Kidney capillary endothelial cell (primary cell): ENCODE measurements at regions not wholly inside any gene's neighbourhood (a gene's known extent, or its start where the extent isn't known, plus 50 kb on each side); places are given as distances from the start of the nearest gene placed in this dataset.

Experiments
- DNase-seq: peaks from one replicate; pipeline ENCODE4 v3.0.0-alpha.2; 2018; ENCODE audit warnings: low spot score

DNA sequence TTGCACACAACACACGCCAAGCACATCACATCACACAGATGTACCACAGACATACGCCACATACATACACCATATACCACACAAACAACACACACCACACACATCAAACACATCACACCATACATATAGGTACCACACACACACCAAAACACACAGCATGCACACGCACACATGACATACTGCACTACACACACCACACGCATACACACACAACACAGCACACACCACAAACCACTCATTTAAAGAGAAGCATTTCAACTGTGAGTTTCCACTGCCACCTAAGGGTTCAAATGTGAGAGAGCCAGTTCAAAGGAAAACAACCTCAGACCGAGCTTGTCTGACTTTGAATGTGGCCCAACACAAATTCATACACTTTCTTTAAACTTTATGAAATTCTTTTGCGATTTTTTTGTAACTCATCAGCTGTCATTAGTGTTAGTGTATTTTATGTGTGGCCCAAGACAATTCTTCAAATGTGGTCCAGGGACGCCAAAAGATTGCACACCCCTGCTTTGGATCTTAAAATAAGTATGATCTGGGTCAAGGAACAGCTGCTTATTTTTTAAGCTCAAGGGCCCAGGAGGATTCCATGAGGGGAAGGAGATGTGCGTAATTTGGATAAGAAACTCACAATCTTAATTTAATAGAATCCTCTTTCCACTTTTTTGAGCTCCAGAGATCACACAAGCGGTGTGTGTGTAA is 494.6 kb downstream of the GADD45G start:
- peak; percentile 43 for DNase-seq

DNA sequence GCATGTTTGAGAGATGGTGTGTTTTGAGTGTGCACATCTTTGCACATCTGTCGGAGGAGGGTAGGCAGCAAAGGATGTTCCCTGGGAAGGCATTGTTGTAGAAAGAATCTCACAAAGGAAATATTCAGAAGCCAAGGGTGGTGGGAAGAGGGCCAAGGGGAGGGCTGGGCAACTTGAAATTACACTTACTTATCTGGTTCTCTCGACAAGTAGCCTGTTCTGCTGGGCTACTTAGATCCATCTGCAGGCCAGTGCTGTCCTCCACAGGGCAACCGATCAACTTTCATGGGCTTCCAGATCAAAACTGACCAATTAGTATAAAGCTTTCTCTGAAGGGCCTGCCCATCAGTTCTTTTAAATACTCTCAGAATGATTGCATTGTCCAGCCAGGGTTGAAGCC is 495.2 kb downstream of the GADD45G start:
- DNase-seq, result no peak

DNA sequence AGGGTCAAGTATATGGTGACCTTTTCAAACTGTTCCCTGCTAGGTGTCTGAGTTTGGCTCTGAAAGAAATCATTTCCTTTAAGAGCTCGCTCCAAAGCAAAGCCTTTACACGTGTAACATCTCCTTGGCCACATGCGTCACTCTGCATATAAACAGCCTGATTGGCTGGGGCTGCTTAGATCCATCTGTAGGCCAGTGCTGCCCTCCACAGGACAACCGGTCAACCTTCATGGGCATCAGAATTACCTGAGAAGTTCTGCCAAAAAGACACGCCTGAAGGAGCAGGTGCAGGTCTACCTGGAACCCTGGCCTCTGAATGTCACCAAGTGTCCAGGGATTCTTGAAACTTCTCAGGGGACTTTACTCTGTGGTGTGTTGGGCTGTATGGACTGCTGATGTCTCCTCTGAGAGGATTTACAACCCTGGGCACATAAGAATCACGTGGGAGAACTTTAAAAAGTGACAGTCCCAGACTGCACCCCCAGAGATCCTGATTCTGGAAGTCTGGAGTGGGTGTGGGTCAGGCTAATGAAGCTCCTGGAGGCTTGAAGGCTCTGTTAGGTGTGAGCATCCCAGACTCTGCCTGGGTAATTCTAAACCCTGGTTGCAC is 497.6 kb downstream of the GADD45G start:
- peak; percentile 71 for DNase-seq

DNA sequence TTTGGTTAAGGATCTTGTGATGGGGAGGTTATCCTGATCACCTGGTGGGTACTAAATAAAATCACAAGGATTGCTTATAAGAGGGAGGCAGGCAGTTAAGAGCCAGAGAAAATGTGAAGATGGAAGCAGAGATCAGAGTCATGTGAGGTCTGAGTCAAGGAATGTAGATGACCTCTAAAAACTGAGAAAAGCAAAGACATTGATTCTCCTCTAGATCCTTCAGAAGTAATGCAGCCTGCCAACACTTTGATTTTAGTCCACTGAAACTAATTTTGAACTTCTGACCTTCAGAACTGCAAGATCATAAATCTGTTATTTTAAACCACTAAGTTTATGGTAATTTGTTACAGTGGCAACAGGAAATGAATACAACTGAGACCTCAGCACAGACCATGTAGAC is 499.0 kb downstream of the GADD45G start:
- no peak for DNase-seq

DNA sequence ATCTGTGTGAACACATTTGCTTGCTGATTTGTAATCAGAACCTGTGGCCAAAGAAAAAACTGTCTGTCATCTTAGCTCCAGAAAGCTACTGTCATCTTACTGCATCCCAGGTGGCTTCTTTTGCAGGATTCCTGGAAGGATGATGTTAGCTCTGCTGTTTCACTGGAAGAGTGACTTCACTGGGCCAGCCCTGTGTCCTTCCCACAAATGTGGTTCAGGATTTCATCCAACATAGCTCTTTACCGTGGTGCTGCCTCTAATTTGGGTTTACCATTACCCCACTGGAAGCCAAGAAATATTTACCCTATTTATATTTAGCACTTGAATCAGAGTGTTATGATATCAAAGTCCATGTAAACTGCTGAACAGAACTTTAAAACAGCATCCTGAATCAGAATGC is 501.0 kb downstream of the GADD45G start:
- no peak for DNase-seq

DNA sequence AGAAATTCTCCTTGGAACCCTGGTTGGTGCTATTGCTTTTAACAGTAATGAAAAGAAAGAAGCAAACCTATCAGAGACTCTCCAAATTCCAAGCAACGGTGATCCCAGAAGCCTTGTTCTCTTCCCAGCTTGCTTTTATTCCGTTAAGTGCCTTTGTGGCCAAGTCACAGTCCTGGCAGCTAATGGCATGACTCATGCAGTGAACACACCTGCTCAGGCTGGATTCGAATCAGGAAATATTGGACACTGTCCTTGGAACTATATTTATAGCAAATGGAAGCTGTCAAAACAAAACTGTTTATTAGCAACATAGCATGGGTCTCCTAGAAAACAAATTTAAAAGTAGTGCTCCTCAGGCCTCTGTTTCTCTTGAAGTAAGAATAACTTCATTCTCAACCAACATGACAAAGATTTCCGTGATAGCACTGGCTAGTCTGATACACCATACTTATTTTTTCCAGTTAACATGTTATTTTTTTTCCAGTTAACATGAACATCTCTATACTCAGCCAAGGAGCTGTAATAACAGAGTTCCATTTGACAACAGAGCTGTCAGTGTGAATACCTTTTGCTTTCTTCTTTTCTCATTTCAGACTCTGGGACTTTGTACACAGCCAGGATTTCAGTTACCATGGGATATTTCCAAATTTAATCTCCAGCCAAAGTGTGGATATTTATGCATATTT is 502.4 kb downstream of the GADD45G start:
- peak; percentile 38 for DNase-seq

DNA sequence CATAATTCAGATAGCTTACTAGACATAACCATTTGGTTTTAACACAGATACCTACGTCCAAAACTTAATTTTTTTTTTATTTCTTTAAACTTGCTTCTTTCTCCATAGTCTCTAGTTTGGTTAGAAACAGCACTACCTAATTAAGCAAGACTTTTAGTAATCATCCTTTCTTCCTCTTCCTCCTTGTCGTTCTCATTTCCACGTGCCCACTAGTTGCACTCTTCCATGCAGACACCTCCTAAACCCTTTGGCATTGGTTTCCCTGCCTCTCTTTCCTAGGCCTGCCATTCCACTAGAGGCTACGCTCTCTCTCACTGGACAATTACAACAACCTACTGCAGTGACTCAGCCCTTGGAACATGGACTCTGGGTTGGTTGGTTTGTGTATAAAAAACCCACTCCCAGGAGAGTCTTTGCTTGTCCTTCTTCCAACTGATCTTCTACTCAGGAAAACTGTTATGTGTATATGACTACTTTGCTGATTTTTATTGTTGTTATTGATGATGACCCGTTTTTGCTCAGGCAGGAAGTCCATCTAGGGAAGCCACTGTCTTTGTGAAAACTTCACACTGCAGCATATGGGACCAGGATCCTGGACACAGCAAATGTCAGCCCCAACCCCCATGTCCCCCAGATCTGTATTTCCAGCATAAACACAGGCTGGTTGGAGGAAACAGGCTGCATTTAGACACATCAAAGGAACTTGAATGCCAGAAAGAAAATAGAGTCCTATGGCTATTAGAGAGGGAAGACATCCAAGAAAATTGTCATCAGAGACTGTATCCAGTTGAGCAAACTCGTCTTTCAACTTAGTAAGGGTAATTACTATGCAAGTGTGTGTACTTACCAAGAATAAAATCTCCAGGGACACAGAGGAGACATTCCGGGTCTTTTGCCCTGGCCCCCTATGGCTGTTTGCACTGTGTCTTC is 503.2 kb downstream of the GADD45G start:
- no peak for DNase-seq

DNA sequence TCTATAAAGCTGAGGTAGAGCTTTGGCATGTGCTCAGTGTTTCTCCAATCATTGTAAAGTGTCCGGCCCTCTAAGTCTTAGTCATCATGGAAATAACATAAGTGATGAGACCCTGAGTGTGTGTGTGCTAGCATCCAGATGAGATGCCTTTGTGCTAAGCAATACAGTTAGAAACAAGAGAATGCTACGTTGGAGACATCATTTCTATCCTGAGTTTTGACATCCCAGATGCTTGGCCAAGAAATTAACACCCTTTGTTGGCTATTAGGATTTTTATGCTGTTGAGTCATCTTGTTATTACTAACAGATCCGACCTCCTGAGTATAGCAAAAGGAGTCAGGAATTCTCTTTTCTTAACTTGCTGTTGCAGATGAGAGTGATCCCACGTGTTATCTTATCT is 508.0 kb downstream of the GADD45G start:
- DNase-seq, result no peak

DNA sequence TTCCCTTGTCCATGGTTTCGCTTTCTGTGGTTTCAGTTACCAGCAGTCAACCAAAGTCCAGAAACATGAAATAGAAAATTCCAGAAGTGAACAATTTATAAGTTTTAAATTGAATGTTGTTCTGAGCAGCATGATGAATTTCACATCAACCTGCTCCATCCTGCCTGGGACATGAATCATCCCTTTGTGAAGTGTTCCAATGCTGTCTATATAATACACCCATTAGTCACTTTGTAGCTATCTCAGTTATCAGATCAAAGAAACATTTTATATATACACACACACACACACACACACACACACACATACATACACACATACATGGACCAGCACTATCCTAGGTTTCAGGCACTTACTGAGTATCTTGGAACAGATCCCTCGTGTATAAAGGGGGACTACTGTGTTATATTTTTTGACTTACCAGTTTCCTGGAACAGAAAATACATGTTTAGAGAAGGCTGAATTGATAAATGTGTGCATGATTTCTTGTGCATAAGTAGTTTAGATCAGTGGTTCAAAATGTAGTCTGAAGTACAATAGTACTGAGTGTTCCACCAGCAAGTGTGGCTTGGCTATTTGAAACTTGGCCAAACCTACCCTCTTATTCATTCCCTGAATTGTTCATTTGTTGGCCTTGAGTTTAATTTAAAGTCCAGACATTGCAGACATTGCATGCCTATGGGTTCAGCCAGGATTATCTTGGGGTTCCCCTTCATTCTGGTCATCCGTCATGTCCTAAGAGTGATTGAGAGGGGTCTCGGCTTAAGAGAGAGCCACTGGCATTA is 510.0 kb downstream of the GADD45G start:
- DNase-seq, result peak; percentile 29

DNA sequence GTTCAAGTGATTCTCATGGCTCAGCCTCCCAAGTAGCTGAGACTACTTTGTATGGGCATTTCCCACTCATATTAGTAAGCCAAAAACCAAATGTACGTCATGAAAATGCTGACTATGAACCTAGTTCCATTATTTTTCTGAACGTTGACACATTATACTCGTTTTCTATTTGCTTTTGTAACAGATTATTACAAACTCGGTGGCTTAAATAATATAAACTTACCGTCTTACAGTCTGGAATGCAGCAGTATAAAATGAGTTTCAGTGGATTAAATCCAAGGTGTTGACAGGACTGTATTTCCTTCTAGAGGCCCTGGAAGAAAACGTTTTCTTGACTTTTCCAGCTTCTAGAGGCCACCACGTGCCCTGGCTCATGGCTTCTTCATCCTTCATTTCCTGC is 517.0 kb downstream of the GADD45G start:
- DNase-seq, result no peak

DNA sequence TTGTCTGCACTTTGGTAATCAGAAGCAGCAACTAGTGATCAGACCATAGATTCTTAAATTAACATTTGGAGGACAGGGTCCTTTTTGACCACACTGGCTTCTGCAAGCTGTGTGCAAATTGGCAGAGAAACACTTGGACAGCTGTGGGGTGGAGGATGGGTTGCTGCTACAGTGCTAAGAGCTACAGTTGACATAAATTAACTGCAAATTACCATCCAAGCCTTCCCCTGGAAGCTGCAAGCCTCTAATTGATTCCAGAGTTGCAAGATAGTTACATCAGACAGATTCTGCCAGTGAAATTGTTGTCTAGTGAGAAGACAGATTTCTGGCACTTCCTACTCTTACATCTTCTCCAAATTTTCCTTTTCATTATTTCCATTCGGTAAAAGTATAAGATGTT is 517.7 kb downstream of the DIRAS2 start:
- no peak for DNase-seq

DNA sequence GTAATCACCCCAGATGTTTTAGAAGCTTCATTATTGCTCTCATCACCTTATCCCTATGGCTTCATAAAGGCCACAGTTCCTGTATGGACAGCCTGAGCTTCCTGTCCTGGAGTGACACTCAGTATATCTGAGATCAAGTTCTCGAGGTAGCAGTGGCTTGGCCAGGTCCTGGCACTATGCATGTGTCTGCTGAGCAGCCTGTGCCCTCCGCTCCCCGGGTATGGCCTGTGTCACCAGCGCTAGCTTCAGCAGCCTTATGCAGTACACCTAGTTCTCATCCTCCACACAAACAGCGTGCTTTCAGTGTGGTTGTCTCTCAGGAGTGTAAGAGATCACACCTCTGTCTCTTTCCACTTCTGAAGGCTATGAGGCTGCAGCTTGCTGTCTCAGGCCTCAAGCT is 514.7 kb downstream of the DIRAS2 start:
- DNase-seq, result no peak

DNA sequence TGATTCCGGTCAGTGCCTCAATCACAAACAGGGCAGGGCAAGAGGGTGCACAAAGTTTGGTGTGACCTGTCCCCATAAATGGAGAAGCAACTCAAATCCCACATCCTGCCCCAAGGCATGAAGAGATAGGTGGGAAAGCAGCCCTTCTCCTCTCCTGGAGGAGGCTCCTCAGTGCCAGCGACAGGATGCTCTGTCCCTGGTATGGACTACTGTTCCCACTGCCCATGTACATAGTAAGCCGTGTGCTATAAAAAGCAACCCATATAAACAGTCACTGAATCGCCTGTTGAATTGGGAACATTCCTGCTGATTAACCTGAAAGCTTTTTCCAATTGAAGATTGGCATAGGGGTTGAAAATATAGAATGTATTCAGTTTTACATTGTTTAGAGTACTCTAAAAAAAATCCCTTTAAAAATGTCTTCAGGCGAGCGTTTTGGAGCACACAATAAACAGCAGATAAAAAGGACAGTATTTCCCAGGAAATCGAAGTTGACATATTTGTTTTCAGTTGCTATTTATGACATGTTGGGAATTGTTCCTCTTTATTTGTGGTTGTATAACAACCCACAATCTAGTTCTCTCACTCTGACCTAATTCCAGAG is 513.9 kb downstream of the DIRAS2 start:
- DNase-seq, result no peak

DNA sequence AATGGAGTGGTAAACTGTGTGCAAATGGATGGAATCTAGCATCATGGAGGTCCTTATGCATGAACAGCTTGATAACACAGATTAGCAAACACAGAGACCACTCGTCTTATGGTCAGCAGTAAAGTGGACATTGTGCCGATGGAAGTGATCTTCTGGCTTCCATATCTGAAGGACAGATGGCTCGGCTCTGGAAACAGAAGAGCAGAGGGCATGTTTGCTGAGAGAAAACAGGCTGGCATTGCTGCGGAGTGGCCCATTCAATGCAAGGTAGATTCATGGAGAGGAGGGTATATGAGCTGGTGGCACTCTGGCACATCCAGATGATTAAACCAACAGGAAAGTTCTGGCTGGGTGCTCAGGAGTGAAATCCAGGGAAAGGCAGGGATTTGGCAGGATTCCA is 513.2 kb downstream of the DIRAS2 start:
- no peak for DNase-seq

DNA sequence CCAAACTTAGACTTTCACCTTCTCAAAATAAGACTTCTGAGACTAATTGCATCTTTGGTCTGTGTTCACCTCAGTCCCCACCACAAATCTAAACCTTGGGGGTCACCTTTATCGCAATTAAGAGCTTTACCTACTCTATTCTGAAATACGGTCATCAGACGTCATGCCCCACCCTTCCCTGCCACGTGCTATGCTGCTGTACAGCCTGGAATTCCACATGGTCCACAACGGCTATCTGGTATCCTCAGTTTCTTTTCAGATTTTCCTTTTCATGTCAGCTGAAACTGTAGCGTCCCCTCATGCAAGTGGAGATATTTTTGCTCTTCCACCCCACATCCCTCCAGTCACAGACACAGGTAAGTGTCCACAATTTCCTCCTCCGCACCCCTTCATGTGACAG is 511.1 kb downstream of the DIRAS2 start:
- DNase-seq, result no peak

DNA sequence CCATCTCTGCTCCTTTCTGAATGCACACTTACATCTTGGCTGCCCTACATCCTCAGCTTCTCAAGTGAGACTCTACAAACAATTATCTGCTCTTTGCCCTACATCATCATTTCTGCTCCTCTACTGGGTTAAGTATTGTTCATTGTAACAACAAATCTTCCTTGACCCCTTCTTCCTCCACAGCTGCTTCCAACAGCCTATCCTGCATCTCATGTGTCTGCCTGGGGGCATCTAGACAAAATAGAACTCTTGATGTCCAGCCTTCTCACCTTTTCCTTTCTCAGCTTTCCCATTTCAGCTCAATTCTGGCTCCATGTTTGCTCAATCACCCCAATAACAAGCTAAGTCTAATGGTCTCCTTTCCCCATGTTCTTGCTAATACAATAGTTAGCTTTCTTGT is 509.8 kb downstream of the DIRAS2 start:
- no peak for DNase-seq

DNA sequence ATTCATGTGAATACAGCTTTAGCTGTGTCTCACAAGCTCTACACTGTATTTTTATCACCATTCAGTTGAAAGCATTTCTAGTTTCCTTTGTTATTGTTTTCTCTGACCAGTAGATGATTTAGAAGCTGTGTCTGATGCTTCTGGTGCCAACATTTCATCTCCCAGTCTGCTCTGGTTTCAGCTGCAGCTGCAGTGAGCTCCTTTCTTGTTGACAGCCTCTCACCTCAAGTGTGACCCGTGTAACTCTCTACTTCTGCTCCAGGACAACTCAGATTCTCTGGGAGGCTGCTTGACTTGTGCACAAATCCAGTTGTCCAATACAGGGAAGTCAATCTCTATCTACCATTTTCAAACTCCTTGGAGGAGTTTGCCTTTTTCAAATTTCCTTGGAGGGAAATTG is 504.8 kb downstream of the DIRAS2 start:
- DNase-seq, result no peak

DNA sequence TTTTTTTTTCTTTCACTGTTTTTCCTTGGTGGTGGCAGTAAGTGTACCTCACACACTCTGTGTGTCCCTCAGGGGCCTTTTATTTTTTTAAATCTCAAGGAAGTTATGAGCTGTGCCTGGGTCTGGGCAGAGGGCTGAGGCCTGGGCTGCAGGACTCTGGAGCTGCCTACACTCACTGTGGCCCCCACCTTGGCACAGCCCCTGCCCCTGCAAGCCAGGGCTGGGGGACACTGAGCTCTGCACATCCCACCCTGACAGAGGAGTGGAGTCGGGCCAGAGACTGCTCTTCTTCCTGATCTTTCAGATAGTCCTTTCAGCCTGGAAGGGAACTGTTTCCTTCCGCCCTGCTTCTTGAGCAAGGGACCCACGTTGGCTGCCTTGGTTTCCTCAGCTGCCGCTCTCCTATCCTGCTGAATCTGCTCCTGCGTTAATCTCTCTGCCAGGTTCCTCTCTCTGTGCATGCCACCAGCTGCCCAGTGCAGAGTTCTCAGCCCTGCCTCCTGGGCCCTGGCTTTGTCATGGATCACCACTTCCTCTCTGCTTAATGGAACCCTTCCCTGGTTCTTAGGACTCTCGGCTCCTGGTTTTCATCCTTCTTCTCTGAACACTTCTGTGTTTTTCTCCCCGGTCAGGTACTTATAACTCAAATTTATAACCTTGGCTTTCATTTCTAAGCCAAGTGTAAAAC is 502.3 kb downstream of the DIRAS2 start:
- no peak for DNase-seq

DNA sequence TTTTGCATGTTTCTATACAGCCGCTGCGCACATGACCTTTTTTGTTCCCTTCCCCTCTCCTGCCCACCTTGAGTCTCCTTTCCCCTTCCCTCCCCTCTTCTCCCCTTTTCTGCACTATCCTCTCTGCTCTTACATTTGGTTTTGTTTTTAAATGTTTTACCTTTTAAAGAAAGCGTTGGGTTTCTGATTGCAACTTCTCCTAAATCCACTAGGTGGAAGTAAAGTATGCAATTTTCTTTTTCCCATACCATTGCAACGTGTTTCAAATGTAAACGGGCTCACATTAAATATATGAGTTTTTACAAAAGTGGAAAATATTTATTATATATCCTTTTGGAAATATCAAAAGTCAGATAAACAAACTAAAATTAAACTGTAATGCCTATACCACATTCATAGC is 500.9 kb downstream of the DIRAS2 start:
- peak; percentile 31 for DNase-seq

DNA sequence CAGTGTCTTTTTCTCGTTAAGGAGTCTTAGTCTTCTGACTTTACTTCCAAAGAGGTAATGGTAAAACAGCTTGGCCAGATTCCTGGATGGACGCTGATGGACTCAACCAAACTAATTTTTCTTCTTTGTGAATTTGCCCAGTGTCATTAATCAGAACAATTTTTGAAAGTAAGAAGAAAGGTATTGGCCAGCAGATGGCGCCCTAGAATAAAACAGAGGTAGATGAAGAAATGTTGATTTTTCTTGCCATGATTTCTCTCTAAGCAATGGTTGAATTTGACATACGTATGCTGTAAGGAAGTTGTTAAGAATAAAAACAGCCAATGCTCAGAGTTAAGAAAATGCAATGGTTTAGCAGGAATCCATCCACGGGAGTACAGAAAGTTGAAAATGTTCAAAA is 500.0 kb downstream of the DIRAS2 start:
- DNase-seq, result peak; percentile 49

DNA sequence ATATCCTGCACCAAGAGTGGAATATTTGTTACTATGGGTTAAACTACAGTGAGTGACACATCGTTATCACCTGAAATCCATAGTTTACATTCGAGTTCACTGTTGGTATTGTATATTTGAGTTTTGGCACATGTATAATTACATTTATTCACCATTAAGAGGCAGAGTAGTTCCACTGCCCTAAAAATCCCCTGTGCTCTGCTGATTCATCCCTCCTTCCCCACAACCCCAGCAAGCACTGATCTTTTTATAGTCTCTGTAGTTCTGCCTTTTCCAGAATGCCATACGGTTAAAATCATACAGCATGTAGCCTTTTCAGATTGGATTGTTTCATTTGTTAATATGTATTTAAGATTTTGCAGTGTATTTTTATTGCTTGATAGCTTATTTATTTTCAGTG is 495.2 kb downstream of the DIRAS2 start:
- no peak for DNase-seq
